Coronary artery (tissue), 2 donors: ENCODE measurements at regions not wholly inside any gene's neighbourhood (a gene's known extent, or its start where the extent isn't known, plus 50 kb on each side); places are given as distances from the start of the nearest gene placed in this dataset.

ENCODE experiments used
- DNase-seq: peaks from one replicate; pipeline ENCODE4 v3.0.0-alpha.2; 2017; ENCODE audit warnings: low spot score
- H3K27ac ChIP-seq, 2 donors: fragments of 200-600 bp; sonication (generic); one replicate each; pipeline ENCODE4 v1.5.1; 2016 to 2019
- H3K4me3 ChIP-seq: fragments of 200-600 bp; sonication (generic); 2 replicates; pipeline ENCODE4 v1.5.1; 2016; ENCODE audit warnings: mild to moderate bottlenecking, moderate library complexity
- CTCF ChIP-seq: fragments of 200-600 bp; sonication (generic); IDR thresholded peaks from one replicate; pipeline ENCODE4 v1.5.1; 2019; ENCODE audit warnings: antibody characterized with exemption

GRCh38 chr5:63053019-63053638 lies 474.5 kb downstream of the LRRC70 start:
- H3K27ac ChIP-seq, result no peak overlapping the region
- no peak for DNase-seq
- H3K4me3 ChIP-seq, result no peak overlapping the region
- TF ChIP-seq CTCF, result no peak

- Histone ChIP-seq H3K4me3 (no peak overlapping the region), H3K27ac (no peak overlapping the region)
- DNase-seq, result no peak
- TF ChIP-seq CTCF, result no peak
Measured at GRCh38 chr5:63050916-63051315, 472.3 kb downstream of the LRRC70 start.

- TF ChIP-seq CTCF, result no peak
- Histone ChIP-seq H3K4me3 (no peak overlapping the region), H3K27ac (no peak overlapping the region)
- no peak for DNase-seq
Measured at GRCh38 chr5:63049935-63050334, 471.3 kb downstream of the LRRC70 start.

- DNase-seq, result no peak
- Histone ChIP-seq H3K4me3 (no peak overlapping the region), H3K27ac (no peak overlapping the region)
- no peak for TF ChIP-seq CTCF
Measured at GRCh38 chr5:63043792-63044191, 465.2 kb downstream of the LRRC70 start.

GRCh38 chr5:63032343-63032742 lies 453.7 kb downstream of the LRRC70 start:
- Histone ChIP-seq H3K4me3 (no peak overlapping the region), H3K27ac (no peak overlapping the region)
- DNase-seq, result no peak
- no peak for TF ChIP-seq CTCF

- Histone ChIP-seq H3K27ac (no peak overlapping the region), H3K4me3 (no peak overlapping the region)
- no peak for DNase-seq
- no peak for TF ChIP-seq CTCF
Measured at GRCh38 chr5:63029891-63030290, 451.3 kb downstream of the LRRC70 start.

- Histone ChIP-seq H3K4me3 (no peak overlapping the region), H3K27ac (no peak overlapping the region)
- no peak for TF ChIP-seq CTCF
- no peak for DNase-seq
Measured at GRCh38 chr5:63025679-63026078, 447.1 kb downstream of the LRRC70 start.
